Kidney (tissue), 13 donors: ENCODE measurements at regions not wholly inside any gene's neighbourhood (a gene's known extent, or its start where the extent isn't known, plus 50 kb on each side); places are given as distances from the start of the nearest gene placed in this dataset.

Experiments used
- DNase-seq, 5 donors: peaks; one replicate each; pipeline ENCODE4 v3.0.0-alpha.2; 2013 to 2020
- FAIRE-seq: peaks from 2 replicates; lab custom pipeline; 2012; peaks lifted over from hg19 to GRCh38; lab: Jason Lieb, UNC
- H3K27ac ChIP-seq, 2 donors: one replicate each; pipeline ENCODE4 v1.7.0; 2013; ENCODE audit warnings: low read depth in 2 of 2, low read length in 2 of 2, inconsistent platforms in 1 of 2
- H3K27me3 ChIP-seq: one replicate; pipeline ENCODE4 v1.7.1; 2013; ENCODE audit warnings: low read length, inconsistent platforms; ENCODE audit not compliant: control insufficient read depth, insufficient read depth
- H3K36me3 ChIP-seq, 3 donors: one replicate each; pipeline versions ENCODE4 v1.7.0 to v1.7.1; 2013; ENCODE audit warnings: low read length in 3 of 3, control low read depth in 1 of 3, inconsistent platforms in 1 of 3; ENCODE audit not compliant: insufficient read depth in 3 of 3, control insufficient read depth in 2 of 3
- H3K4me1 ChIP-seq, 3 donors: one replicate each; pipeline versions ENCODE4 v1.7.0 to v1.7.1; 2013; ENCODE audit warnings: low read length in 3 of 3, inconsistent platforms in 1 of 3, low read depth in 1 of 3; ENCODE audit not compliant: control insufficient read depth in 2 of 3, insufficient read depth in 2 of 3
- H3K4me3 ChIP-seq, 3 donors: one replicate each; pipeline versions ENCODE4 v1.7.0 to v1.8.1; 2013; ENCODE audit warnings: low read length in 3 of 3, control low read depth in 1 of 3, inconsistent platforms in 1 of 3
- H3K9ac ChIP-seq, 3 donors: one replicate each; pipeline versions ENCODE4 v1.7.0 to v1.7.1; 2013; ENCODE audit warnings: low read length in 3 of 3, control low read depth in 1 of 3, inconsistent platforms in 1 of 3
- H3K9me3 ChIP-seq, 3 donors: one replicate each; pipeline versions ENCODE4 v1.7.0 to v1.7.1; 2013; ENCODE audit warnings: low read length in 3 of 3, control low read depth in 1 of 3, inconsistent platforms in 1 of 3; ENCODE audit not compliant: control insufficient read depth in 2 of 3, insufficient read depth in 1 of 3
- CTCF ChIP-seq: IDR thresholded peaks from 3 replicates; pipeline ENCODE4 v1.5.1; 2012; ENCODE audit warnings: mild to moderate bottlenecking, moderate library complexity, borderline replicate concordance; ENCODE audit not compliant: insufficient read depth; ENCODE audit errors: extremely low read depth
- intact Hi-C: fragments of 100-400 bp; cut with DNase I; formaldehyde crosslinking; loops from one replicate; pipeline ENCODE4 v1.11.1; 2022
- donor health status: control.
- donor health status: control.
- donor health status: control.
- donor health status: control.
- donor health status: control.
- donor health status: DM: yes; HTN: yes; CAD: no.
- donor health status: Normal renal cell carcinoma (clear cell type).

GRCh38 chr5:17832949-17833745 is 198.9 kb downstream of the TAF11L14 start:
- no peak for TF ChIP-seq CTCF
- H3K4me3 ChIP-seq: no peak overlapping the region
- no peaks in the 10 kb centered on the region for H3K4me1 ChIP-seq
- H3K27ac ChIP-seq: no peak overlapping the region
- H3K36me3 ChIP-seq: no peaks in the 10 kb centered on the region
- H3K9ac ChIP-seq: no peak overlapping the region
- DNase-seq: peak in 1 of 5 donors; percentile 45
- no peaks in the 10 kb centered on the region for H3K9me3 ChIP-seq
- intact Hi-C loops: no loop called here
- no peaks in the 10 kb centered on the region for H3K27me3 ChIP-seq
- FAIRE-seq: no peak

GRCh38 chr5:17837757-17838156 is 203.5 kb downstream of the TAF11L14 start:
- intact Hi-C loops: no loop called here
- Histone ChIP-seq H3K9me3 (peaks cover 0 to 4% (median 0%) of the 10 kb centered on the region in 3 donors), H3K27ac (no peak overlapping the region), H3K36me3 (no peaks in the 10 kb centered on the region), H3K4me3 (no peak overlapping the region), H3K27me3 (no peaks in the 10 kb centered on the region), H3K9ac (no peak overlapping the region), H3K4me1 (no peaks in the 10 kb centered on the region)
- FAIRE-seq (no peak), DNase-seq (no peak)
- no peak for TF ChIP-seq CTCF

- intact Hi-C loops: no loop called here
- no peak for TF ChIP-seq CTCF
- H3K4me3 ChIP-seq: no peak overlapping the region
- H3K9ac ChIP-seq: no peak overlapping the region
- H3K9me3 ChIP-seq: peaks cover 0 to 4% (median 0%) of the 10 kb centered on the region in 3 donors
- H3K36me3 ChIP-seq: no peaks in the 10 kb centered on the region
- H3K27ac ChIP-seq: no peak overlapping the region
- H3K27me3 ChIP-seq: no peaks in the 10 kb centered on the region
- peak in 2 of 5 donors; percentile 25 to 39 for DNase-seq
- no peak for FAIRE-seq
- H3K4me1 ChIP-seq: no peaks in the 10 kb centered on the region
Measured at GRCh38 chr5:17838469-17838868, 204.2 kb downstream of the TAF11L14 start.

- DNase-seq: no peak
- Histone ChIP-seq H3K9ac (no peak overlapping the region), H3K4me1 (no peaks in the 10 kb centered on the region), H3K4me3 (no peak overlapping the region), H3K36me3 (no peaks in the 10 kb centered on the region), H3K9me3 (peaks cover 0 to 4% (median 0%) of the 10 kb centered on the region in 3 donors), H3K27ac (no peak overlapping the region), H3K27me3 (no peaks in the 10 kb centered on the region)
- intact Hi-C loops: no loop called here
- FAIRE-seq: no peak
- no peak for TF ChIP-seq CTCF
Measured at GRCh38 chr5:17839848-17840247, 205.6 kb downstream of the TAF11L14 start.
